LNCaP clone FGC (cell line): ENCODE measurements at regions not wholly inside any gene's neighbourhood (a gene's known extent, or its start where the extent isn't known, plus 50 kb on each side); places are given as distances from the start of the nearest gene placed in this dataset.
"Not testable (repeated sequence)": the region's sequence is repeated elsewhere in the genome, so short reads cannot be mapped to it uniquely, and the experiment has no call there.

Source experiments
- DNase-seq: peaks from one replicate; pipeline ENCODE4 v3.0.0-alpha.2; 2011; ENCODE audit warnings: low read depth
- H3K4me3 ChIP-seq: 2 replicates; pipeline ENCODE4 v1.5.1; 2011; ENCODE audit warnings: mild to moderate bottlenecking, low read depth, low read length, control low read depth
- CTCF ChIP-seq: IDR thresholded peaks from 2 replicates; pipeline ENCODE4 v1.5.1; 2012; ENCODE audit warnings: mild to moderate bottlenecking; ENCODE audit not compliant: control insufficient read depth, insufficient read depth; ENCODE audit errors: extremely low read depth

- no peak for TF ChIP-seq CTCF
- no peak overlapping the region for H3K4me3 ChIP-seq
- DNase-seq: no peak
Observed at GRCh38 chr9:129307227-129307970, 129.3 kb upstream of the IER5L start.

- no peak for DNase-seq
- no peak overlapping the region for H3K4me3 ChIP-seq
- no peak for TF ChIP-seq CTCF
Observed at GRCh38 chr9:129306318-129306973, 128.4 kb upstream of the IER5L start.

- DNase-seq: no peak
- TF ChIP-seq CTCF: no peak
- no peak overlapping the region for H3K4me3 ChIP-seq
Observed at GRCh38 chr9:129305246-129305645, 127.2 kb upstream of the IER5L start.

- H3K4me3 ChIP-seq: no peak overlapping the region
- no peak for DNase-seq
- no peak for TF ChIP-seq CTCF
Observed at GRCh38 chr9:129301941-129302340, 123.9 kb upstream of the IER5L start.

- DNase-seq, H3K4me3 ChIP-seq: not testable (repeated sequence)
Observed at GRCh38 chr9:129296195-129296594, 118.1 kb upstream of the IER5L start.

- no peak for TF ChIP-seq CTCF
- H3K4me3 ChIP-seq: no peak overlapping the region
- no peak for DNase-seq
Observed at GRCh38 chr9:129291041-129291501, 113.0 kb upstream of the IER5L start.

GRCh38 chr9:129290606-129291005, 112.5 kb upstream of the IER5L start:
- no peak for DNase-seq
- no peak for TF ChIP-seq CTCF
- no peak overlapping the region for H3K4me3 ChIP-seq
